CD14-positive monocyte (primary cell): ENCODE measurements at regions not wholly inside any gene's neighbourhood (a gene's known extent, or its start where the extent isn't known, plus 50 kb on each side); places are given as distances from the start of the nearest gene placed in this dataset.

ENCODE experiments used
- DNase-seq, 3 donors: peaks; one replicate each; pipeline ENCODE4 v3.0.0-alpha.2; 2011 to 2022
- H2AFZ ChIP-seq: 2 replicates; pipeline ENCODE4 v1.6.0; 2012; ENCODE audit warnings: mild to moderate bottlenecking, low read depth, low read length, inconsistent platforms; ENCODE audit not compliant: insufficient read depth, poor library complexity, severe bottlenecking
- H3K27ac ChIP-seq, 2 donors: 1 replicate in 1 of 2; 2 replicates in 1 of 2; pipeline ENCODE4 v1.5.1; 2012 to 2013; ENCODE audit warnings: low read length in 2 of 2, control low read depth in 1 of 2, inconsistent platforms in 1 of 2, low read depth in 1 of 2, mild to moderate bottlenecking in 1 of 2
- H3K27me3 ChIP-seq, 2 donors: one replicate each; pipeline versions ENCODE4 v1.6.0 to v1.6.1; 2011 to 2013; ENCODE audit warnings: low read length in 2 of 2; ENCODE audit not compliant: control insufficient read depth in 2 of 2, insufficient read depth in 2 of 2
- H3K36me3 ChIP-seq, 2 donors: replicated peaks in 1 of 2; 1 replicate in 1 of 2; 2 replicates in 1 of 2; pipeline versions ENCODE4 v1.5.1 to v1.6.1; 2012 to 2013; ENCODE audit warnings: low read length in 2 of 2, control low read depth in 1 of 2, inconsistent platforms in 1 of 2, mild to moderate bottlenecking in 1 of 2; ENCODE audit not compliant: insufficient read depth in 2 of 2, control insufficient read depth in 1 of 2
- H3K4me1 ChIP-seq, 2 donors: 1 replicate in 1 of 2; 2 replicates in 1 of 2; pipeline versions ENCODE4 v1.5.1 to v1.6.1; 2012 to 2013; ENCODE audit warnings: low read length in 2 of 2, control low read depth in 1 of 2, inconsistent platforms in 1 of 2, mild to moderate bottlenecking in 1 of 2, moderate library complexity in 1 of 2; ENCODE audit not compliant: insufficient read depth in 2 of 2, control insufficient read depth in 1 of 2
- H3K4me2 ChIP-seq: replicated peaks from 2 replicates; pipeline ENCODE3; 2012; ENCODE audit warnings: low read length, moderate library complexity, mild to moderate bottlenecking; ENCODE audit not compliant: poor library complexity, severe bottlenecking; ENCODE audit errors: extremely low read depth
- H3K4me3 ChIP-seq, 3 experiments: fragments of 200-600 bp in 1 of 3; sonication (generic) in 1 of 3; replicated peaks in 1 of 3; 1 replicate in 2 of 3; 2 replicates in 1 of 3; pipeline ENCODE4 v1.5.1; 2011 to 2013; ENCODE audit warnings: low read length in 3 of 3, mild to moderate bottlenecking in 3 of 3, control low read depth in 2 of 3, low read depth in 2 of 3, inconsistent platforms in 1 of 3, moderate library complexity in 1 of 3
- H3K79me2 ChIP-seq: 2 replicates; pipeline ENCODE4 v1.6.0; 2012; ENCODE audit warnings: mild to moderate bottlenecking, control low read depth, inconsistent platforms, low read length, moderate library complexity; ENCODE audit not compliant: insufficient read depth
- H3K9ac ChIP-seq: 2 replicates; pipeline ENCODE4 v1.6.0; 2017; ENCODE audit warnings: low read length, mild to moderate bottlenecking; ENCODE audit not compliant: insufficient read depth, poor library complexity, severe bottlenecking
- H3K9me3 ChIP-seq, 2 donors: replicated peaks in 1 of 2; 1 replicate in 1 of 2; 2 replicates in 1 of 2; pipeline versions ENCODE4 v1.5.1 to v1.6.1; 2012 to 2013; ENCODE audit warnings: low read length in 2 of 2, control low read depth in 1 of 2; ENCODE audit not compliant: control insufficient read depth in 1 of 2, insufficient read depth in 1 of 2
- H4K20me1 ChIP-seq: 2 replicates; pipeline ENCODE4 v1.6.0; 2012; ENCODE audit warnings: mild to moderate bottlenecking, low read length, control low read depth, moderate library complexity; ENCODE audit not compliant: insufficient read depth
- H3K27ac Mint-ChIP-seq, 7 donors: one replicate each; pipeline ENCODE4 v1.8.0; 2020; ENCODE audit warnings: mild to moderate bottlenecking in 7 of 7, mixed read lengths in 7 of 7, moderate library complexity in 6 of 7, inconsistent platforms in 2 of 7
- H3K27me3 Mint-ChIP-seq, 3 donors: one replicate each; pipeline ENCODE4 v1.8.0; 2021 to 2022; ENCODE audit warnings: low read depth in 3 of 3, mild to moderate bottlenecking in 3 of 3, mixed read lengths in 3 of 3, moderate library complexity in 3 of 3, inconsistent platforms in 1 of 3
- H3K36me3 Mint-ChIP-seq, 2 donors: one replicate each; pipeline ENCODE4 v1.8.0; 2020; ENCODE audit warnings: mixed read lengths in 2 of 2, inconsistent platforms in 1 of 2, mild to moderate bottlenecking in 1 of 2
- H3K4me1 Mint-ChIP-seq: one replicate; pipeline ENCODE4 v1.8.0; 2020; ENCODE audit warnings: mild to moderate bottlenecking, mixed read lengths
- H3K4me3 Mint-ChIP-seq, 2 donors: one replicate each; pipeline ENCODE4 v1.8.0; 2020; ENCODE audit warnings: mild to moderate bottlenecking in 2 of 2, mixed read lengths in 2 of 2, moderate library complexity in 1 of 2
- H3K9me3 Mint-ChIP-seq, 7 donors: one replicate each; pipeline ENCODE4 v1.8.0; 2020 to 2022; ENCODE audit warnings: mixed read lengths in 7 of 7, mild to moderate bottlenecking in 6 of 7, moderate library complexity in 6 of 7, inconsistent platforms in 2 of 7
- WGBS: methylation state at CpG from one replicate; pipeline ENCODE4 v1.1.5; 2013; ENCODE audit warnings: missing lambda C conversion rate; ENCODE audit not compliant: insufficient coverage; 5-methylcytosine and 5-hydroxymethylcytosine counted together
- intact Hi-C, 2 donors: fragments of 100-400 bp; cut with micrococcal nuclease; formaldehyde crosslinking; loops; one replicate each; pipeline versions ENCODE4 v1.15.0 to v1.15.1; 2023
- TF ChIP-seq, protein P1 (sequence below): fragments of 200-600 bp; IDR thresholded peaks from one replicate; pipeline ENCODE4 v1.8.0; 2022; ENCODE audit warnings: antibody characterized with exemption, mild to moderate bottlenecking

DNA sequence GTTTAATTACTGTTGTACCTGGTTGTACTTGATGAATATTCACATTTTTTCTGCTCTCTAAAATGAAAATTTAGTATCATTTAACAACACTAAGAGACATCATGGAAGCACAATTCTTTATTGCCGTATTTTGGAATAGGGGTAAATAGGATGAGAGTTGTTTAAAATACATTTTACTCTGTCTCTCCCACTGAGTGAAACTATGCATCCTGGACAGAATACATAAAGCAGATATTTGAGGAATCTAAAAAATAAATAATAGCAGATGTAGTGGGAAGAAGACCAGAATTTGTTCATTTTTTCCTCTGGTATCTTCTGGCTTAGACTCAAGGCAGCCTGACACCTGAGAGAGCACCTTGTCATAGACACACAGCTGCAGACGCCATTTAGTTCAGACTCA lies 119.1 kb upstream of the AHI1 start:
- no peaks in the 10 kb centered on the region for H3K27me3 ChIP-seq
- TF ChIP-seq, protein P1, sequence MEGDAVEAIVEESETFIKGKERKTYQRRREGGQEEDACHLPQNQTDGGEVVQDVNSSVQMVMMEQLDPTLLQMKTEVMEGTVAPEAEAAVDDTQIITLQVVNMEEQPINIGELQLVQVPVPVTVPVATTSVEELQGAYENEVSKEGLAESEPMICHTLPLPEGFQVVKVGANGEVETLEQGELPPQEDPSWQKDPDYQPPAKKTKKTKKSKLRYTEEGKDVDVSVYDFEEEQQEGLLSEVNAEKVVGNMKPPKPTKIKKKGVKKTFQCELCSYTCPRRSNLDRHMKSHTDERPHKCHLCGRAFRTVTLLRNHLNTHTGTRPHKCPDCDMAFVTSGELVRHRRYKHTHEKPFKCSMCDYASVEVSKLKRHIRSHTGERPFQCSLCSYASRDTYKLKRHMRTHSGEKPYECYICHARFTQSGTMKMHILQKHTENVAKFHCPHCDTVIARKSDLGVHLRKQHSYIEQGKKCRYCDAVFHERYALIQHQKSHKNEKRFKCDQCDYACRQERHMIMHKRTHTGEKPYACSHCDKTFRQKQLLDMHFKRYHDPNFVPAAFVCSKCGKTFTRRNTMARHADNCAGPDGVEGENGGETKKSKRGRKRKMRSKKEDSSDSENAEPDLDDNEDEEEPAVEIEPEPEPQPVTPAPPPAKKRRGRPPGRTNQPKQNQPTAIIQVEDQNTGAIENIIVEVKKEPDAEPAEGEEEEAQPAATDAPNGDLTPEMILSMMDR = no peak
- H3K9ac ChIP-seq = no peak overlapping the region
- no peaks in the 10 kb centered on the region for H3K36me3 Mint-ChIP-seq
- no peak overlapping the region for H3K27ac Mint-ChIP-seq
- H3K36me3 ChIP-seq = no peaks in the 10 kb centered on the region
- no peak for DNase-seq
- no peak overlapping the region for H3K4me2 ChIP-seq
- no peak overlapping the region for H3K27ac ChIP-seq
- no peaks in the 10 kb centered on the region for H3K27me3 Mint-ChIP-seq
- no peaks in the 10 kb centered on the region for H3K4me1 ChIP-seq
- peaks cover 0 to 2% (median 0%) of the 10 kb centered on the region in 7 donors for H3K9me3 Mint-ChIP-seq
- H3K9me3 ChIP-seq = no peaks in the 10 kb centered on the region
- intact Hi-C loops = no loop called here
- H4K20me1 ChIP-seq = no peaks in the 10 kb centered on the region
- WGBS = no CpG with 5 or more reads among the region's 2 CpGs
- H3K4me1 Mint-ChIP-seq = no peaks in the 10 kb centered on the region
- H3K4me3 ChIP-seq = no peak overlapping the region
- no peaks in the 10 kb centered on the region for H3K79me2 ChIP-seq
- no peak overlapping the region for H2AFZ ChIP-seq
- no peak overlapping the region for H3K4me3 Mint-ChIP-seq

DNA sequence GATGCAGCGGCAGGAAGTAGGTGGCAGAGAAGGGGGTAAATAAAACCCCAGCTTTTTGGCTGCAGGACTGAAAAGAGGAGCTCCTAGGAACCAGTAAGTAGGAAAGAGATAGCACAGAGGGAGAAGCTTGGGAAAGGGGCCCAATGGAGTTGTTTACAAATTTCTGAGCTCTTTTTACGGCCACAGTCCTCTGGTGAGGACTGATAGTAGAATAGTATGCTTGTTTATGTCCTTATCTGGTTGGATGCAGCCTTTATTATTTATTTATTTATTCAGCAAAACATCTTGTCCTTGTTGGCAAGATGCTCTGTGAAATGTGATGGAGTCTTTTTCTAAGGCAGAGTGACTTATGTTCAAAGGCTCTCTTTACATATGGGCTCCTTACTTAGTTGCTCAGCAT lies 119.7 kb upstream of the AHI1 start:
- Mint-ChIP-seq H3K4me3 (no peak overlapping the region), H3K27ac (no peak overlapping the region), H3K27me3 (no peaks in the 10 kb centered on the region), H3K9me3 (peaks cover 0 to 2% (median 0%) of the 10 kb centered on the region in 7 donors), H3K4me1 (no peaks in the 10 kb centered on the region), H3K36me3 (no peaks in the 10 kb centered on the region)
- Histone ChIP-seq H3K4me1 (no peaks in the 10 kb centered on the region), H4K20me1 (no peaks in the 10 kb centered on the region), H3K27ac (no peak overlapping the region), H3K9ac (no peak overlapping the region), H3K9me3 (no peaks in the 10 kb centered on the region), H3K36me3 (no peaks in the 10 kb centered on the region), H3K4me3 (no peak overlapping the region), H3K79me2 (no peaks in the 10 kb centered on the region), H3K4me2 (no peak overlapping the region), H3K27me3 (no peaks in the 10 kb centered on the region), H2AFZ (no peak overlapping the region)
- no peak for DNase-seq
- WGBS = no CpG with 5 or more reads among the region's 2 CpGs
- intact Hi-C loops = no loop called here
- TF ChIP-seq, protein P1 = no peak
